ENCODE measurements at regions not wholly inside any gene's neighbourhood (a gene's known extent, or its start where the extent isn't known, plus 50 kb on each side); places are given as distances from the start of the nearest gene placed in this dataset.
"Not testable (repeated sequence)": the region's sequence is repeated elsewhere in the genome, so short reads cannot be mapped to it uniquely, and the experiment has no call there.

- Histone ChIP-seq H3K4me1 (no peaks in the 10 kb centered on the region), H3K9me3 (no peaks in the 10 kb centered on the region), H3K27me3 (no peaks in the 10 kb centered on the region), H3K36me3 (no peaks in the 10 kb centered on the region), H3K27ac (no peak overlapping the region), H3K4me3 (no peak overlapping the region)
- TF ChIP-seq CTCF (IDR thresholded peaks at IDR 0.05), result no peak
- intact Hi-C loops (cut with DNase I), result no loop called here
- no peak for DNase-seq (ENCODE audit: low spot score in 2 of 2)
These were observed 251.0 kb upstream of the MGAT5 start for GRCh38 chr2:134002921-134003320.

- DNase-seq (ENCODE audit: low spot score in 2 of 2), result no peak
- Histone ChIP-seq H3K4me3 (no peak overlapping the region), H3K27ac (no peak overlapping the region), H3K36me3 (no peaks in the 10 kb centered on the region), H3K4me1 (no peaks in the 10 kb centered on the region), H3K27me3 (no peaks in the 10 kb centered on the region), H3K9me3 (no peaks in the 10 kb centered on the region)
- intact Hi-C loops (cut with DNase I), result no loop called here
- TF ChIP-seq CTCF (IDR thresholded peaks at IDR 0.05), result no peak
These were observed 249.4 kb upstream of the MGAT5 start for GRCh38 chr2:134004467-134004866.

GRCh38 chr2:134008837-134009236 lies 245.0 kb upstream of the MGAT5 start:
- no peaks in the 10 kb centered on the region for H3K4me1 ChIP-seq
- no peak overlapping the region for H3K4me3 ChIP-seq
- intact Hi-C loops (cut with DNase I), result no loop called here
- no peak for DNase-seq (ENCODE audit: low spot score in 2 of 2)
- H3K9me3 ChIP-seq, result no peaks in the 10 kb centered on the region
- no peaks in the 10 kb centered on the region for H3K27me3 ChIP-seq
- TF ChIP-seq CTCF (IDR thresholded peaks at IDR 0.05), result no peak
- no peak overlapping the region for H3K27ac ChIP-seq
- H3K36me3 ChIP-seq, result no peaks in the 10 kb centered on the region

GRCh38 chr2:134009440-134009839 lies 244.4 kb upstream of the MGAT5 start:
- H3K27ac ChIP-seq, result no peak overlapping the region
- no peak overlapping the region for H3K4me3 ChIP-seq
- no peaks in the 10 kb centered on the region for H3K4me1 ChIP-seq
- no peak for TF ChIP-seq CTCF (IDR thresholded peaks at IDR 0.05)
- intact Hi-C loops (cut with DNase I), result no loop called here
- no peaks in the 10 kb centered on the region for H3K27me3 ChIP-seq
- no peaks in the 10 kb centered on the region for H3K36me3 ChIP-seq
- DNase-seq (ENCODE audit: low spot score in 2 of 2), result no peak
- no peaks in the 10 kb centered on the region for H3K9me3 ChIP-seq

GRCh38 chr2:134009906-134010305 lies 244.0 kb upstream of the MGAT5 start:
- DNase-seq (ENCODE audit: low spot score in 2 of 2); H3K27me3 ChIP-seq; H3K9me3 ChIP-seq; H3K4me1 ChIP-seq; H3K36me3 ChIP-seq; H3K4me3 ChIP-seq; H3K27ac ChIP-seq; intact Hi-C loops (cut with DNase I): not testable (repeated sequence)

GRCh38 chr2:134011936-134012586 lies 241.8 kb upstream of the MGAT5 start:
- DNase-seq (ENCODE audit: low spot score in 2 of 2), result no peak
- H3K36me3 ChIP-seq, result no peaks in the 10 kb centered on the region
- no peak overlapping the region for H3K4me3 ChIP-seq
- H3K27ac ChIP-seq, result no peak overlapping the region
- no peak for TF ChIP-seq CTCF (IDR thresholded peaks at IDR 0.05)
- no peaks in the 10 kb centered on the region for H3K4me1 ChIP-seq
- H3K9me3 ChIP-seq, result no peaks in the 10 kb centered on the region
- no peaks in the 10 kb centered on the region for H3K27me3 ChIP-seq
- intact Hi-C loops (cut with DNase I), result no loop called here
